ENCODE measurements at regions not wholly inside any gene's neighbourhood (a gene's known extent, or its start where the extent isn't known, plus 50 kb on each side); places are given as distances from the start of the nearest gene placed in this dataset.

- Mint-ChIP-seq H3K4me1 (ENCODE audit: low read depth) (no peaks in the 10 kb centered on the region), H3K27me3 (ENCODE audit: low read depth) (no peaks in the 10 kb centered on the region), H3K27ac (no peak overlapping the region), H3K9me3 (no peaks in the 10 kb centered on the region), H3K36me3 (ENCODE audit: low read depth) (no peaks in the 10 kb centered on the region), H3K4me3 (ENCODE audit: low read depth) (no peak overlapping the region)
- DNase-seq (ENCODE audit: low spot score): no peak
- intact Hi-C loops (cut with micrococcal nuclease): loop anchor here (1.0 to 2.0 kb wide), 2 partner anchors 412 to 793 kb away; no protein-coding TSS in a partner anchor
Measured at GRCh38 chr6:121848523-121849255, 413.2 kb downstream of the GJA1 start.

- H3K4me1 Mint-ChIP-seq (ENCODE audit: low read depth): no peaks in the 10 kb centered on the region
- no peaks in the 10 kb centered on the region for H3K27me3 Mint-ChIP-seq (ENCODE audit: low read depth)
- intact Hi-C loops (cut with micrococcal nuclease): loop anchor here (1.0 to 2.0 kb wide), 2 partner anchors 413 to 794 kb away; no protein-coding TSS in a partner anchor
- no peak overlapping the region for H3K4me3 Mint-ChIP-seq (ENCODE audit: low read depth)
- no peaks in the 10 kb centered on the region for H3K9me3 Mint-ChIP-seq
- H3K36me3 Mint-ChIP-seq (ENCODE audit: low read depth): no peaks in the 10 kb centered on the region
- no peak for DNase-seq (ENCODE audit: low spot score)
- no peak overlapping the region for H3K27ac Mint-ChIP-seq
Measured at GRCh38 chr6:121849477-121849876, 414.0 kb downstream of the GJA1 start.

- H3K4me3 Mint-ChIP-seq (ENCODE audit: low read depth): no peak overlapping the region
- DNase-seq (ENCODE audit: low spot score): no peak
- no peaks in the 10 kb centered on the region for H3K36me3 Mint-ChIP-seq (ENCODE audit: low read depth)
- no peak overlapping the region for H3K27ac Mint-ChIP-seq
- H3K4me1 Mint-ChIP-seq (ENCODE audit: low read depth): no peaks in the 10 kb centered on the region
- intact Hi-C loops (cut with micrococcal nuclease): no loop called here
- H3K27me3 Mint-ChIP-seq (ENCODE audit: low read depth): no peaks in the 10 kb centered on the region
- H3K9me3 Mint-ChIP-seq: no peaks in the 10 kb centered on the region
Measured at GRCh38 chr6:121851056-121851455, 415.6 kb downstream of the GJA1 start.

- Mint-ChIP-seq H3K36me3 (ENCODE audit: low read depth) (no peaks in the 10 kb centered on the region), H3K4me3 (ENCODE audit: low read depth) (no peak overlapping the region), H3K4me1 (ENCODE audit: low read depth) (no peaks in the 10 kb centered on the region), H3K27ac (no peak overlapping the region), H3K9me3 (no peaks in the 10 kb centered on the region), H3K27me3 (ENCODE audit: low read depth) (no peaks in the 10 kb centered on the region)
- no peak for DNase-seq (ENCODE audit: low spot score)
- intact Hi-C loops (cut with micrococcal nuclease): no loop called here
Measured at GRCh38 chr6:121853686-121854085, 418.2 kb downstream of the GJA1 start.

GRCh38 chr6:121855521-121855920 is 420.1 kb downstream of the GJA1 start:
- Mint-ChIP-seq H3K4me1 (ENCODE audit: low read depth) (no peaks in the 10 kb centered on the region), H3K27me3 (ENCODE audit: low read depth) (no peaks in the 10 kb centered on the region), H3K27ac (no peak overlapping the region), H3K36me3 (ENCODE audit: low read depth) (no peaks in the 10 kb centered on the region), H3K4me3 (ENCODE audit: low read depth) (no peak overlapping the region), H3K9me3 (no peaks in the 10 kb centered on the region)
- no peak for DNase-seq (ENCODE audit: low spot score)
- intact Hi-C loops (cut with micrococcal nuclease): no loop called here

GRCh38 chr6:121856296-121856695 is 420.9 kb downstream of the GJA1 start:
- Mint-ChIP-seq H3K9me3 (no peaks in the 10 kb centered on the region), H3K27me3 (ENCODE audit: low read depth) (no peaks in the 10 kb centered on the region), H3K27ac (no peak overlapping the region), H3K36me3 (ENCODE audit: low read depth) (no peaks in the 10 kb centered on the region), H3K4me1 (ENCODE audit: low read depth) (no peaks in the 10 kb centered on the region), H3K4me3 (ENCODE audit: low read depth) (no peak overlapping the region)
- intact Hi-C loops (cut with micrococcal nuclease): no loop called here
- DNase-seq (ENCODE audit: low spot score): no peak

GRCh38 chr6:121857551-121857950 is 422.1 kb downstream of the GJA1 start:
- DNase-seq (ENCODE audit: low spot score): no peak
- Mint-ChIP-seq H3K36me3 (ENCODE audit: low read depth) (no peaks in the 10 kb centered on the region), H3K9me3 (no peaks in the 10 kb centered on the region), H3K4me3 (ENCODE audit: low read depth) (no peak overlapping the region), H3K27me3 (ENCODE audit: low read depth) (no peaks in the 10 kb centered on the region), H3K27ac (no peak overlapping the region), H3K4me1 (ENCODE audit: low read depth) (no peaks in the 10 kb centered on the region)
- intact Hi-C loops (cut with micrococcal nuclease): no loop called here

GRCh38 chr6:121858310-121858709 is 422.9 kb downstream of the GJA1 start:
- DNase-seq (ENCODE audit: low spot score): no peak
- Mint-ChIP-seq H3K4me3 (ENCODE audit: low read depth) (no peak overlapping the region), H3K27ac (no peak overlapping the region), H3K27me3 (ENCODE audit: low read depth) (no peaks in the 10 kb centered on the region), H3K9me3 (no peaks in the 10 kb centered on the region), H3K36me3 (ENCODE audit: low read depth) (no peaks in the 10 kb centered on the region), H3K4me1 (ENCODE audit: low read depth) (no peaks in the 10 kb centered on the region)
- intact Hi-C loops (cut with micrococcal nuclease): no loop called here

GRCh38 chr6:121858986-121859385 is 423.5 kb downstream of the GJA1 start:
- no peaks in the 10 kb centered on the region for H3K36me3 Mint-ChIP-seq (ENCODE audit: low read depth)
- H3K9me3 Mint-ChIP-seq: no peaks in the 10 kb centered on the region
- intact Hi-C loops (cut with micrococcal nuclease): no loop called here
- H3K27me3 Mint-ChIP-seq (ENCODE audit: low read depth): no peaks in the 10 kb centered on the region
- DNase-seq (ENCODE audit: low spot score): no peak
- no peaks in the 10 kb centered on the region for H3K4me1 Mint-ChIP-seq (ENCODE audit: low read depth)
- H3K27ac Mint-ChIP-seq: no peak overlapping the region
- H3K4me3 Mint-ChIP-seq (ENCODE audit: low read depth): no peak overlapping the region

GRCh38 chr6:121865811-121866210 is 430.4 kb downstream of the GJA1 start:
- Mint-ChIP-seq H3K9me3 (no peaks in the 10 kb centered on the region), H3K27me3 (ENCODE audit: low read depth) (no peaks in the 10 kb centered on the region), H3K27ac (no peak overlapping the region), H3K36me3 (ENCODE audit: low read depth) (no peaks in the 10 kb centered on the region), H3K4me1 (ENCODE audit: low read depth) (no peaks in the 10 kb centered on the region), H3K4me3 (ENCODE audit: low read depth) (no peak overlapping the region)
- intact Hi-C loops (cut with micrococcal nuclease): no loop called here
- DNase-seq (ENCODE audit: low spot score): no peak

- Mint-ChIP-seq H3K36me3 (ENCODE audit: low read depth) (no peaks in the 10 kb centered on the region), H3K27me3 (ENCODE audit: low read depth) (no peaks in the 10 kb centered on the region), H3K4me1 (ENCODE audit: low read depth) (no peaks in the 10 kb centered on the region), H3K27ac (no peak overlapping the region), H3K4me3 (ENCODE audit: low read depth) (no peak overlapping the region), H3K9me3 (no peaks in the 10 kb centered on the region)
- DNase-seq (ENCODE audit: low spot score): no peak
- intact Hi-C loops (cut with micrococcal nuclease): no loop called here
Measured at GRCh38 chr6:121867095-121867494, 431.6 kb downstream of the GJA1 start.

GRCh38 chr6:121868206-121868605 is 432.8 kb downstream of the GJA1 start:
- no peak overlapping the region for H3K4me3 Mint-ChIP-seq (ENCODE audit: low read depth)
- H3K4me1 Mint-ChIP-seq (ENCODE audit: low read depth): no peaks in the 10 kb centered on the region
- DNase-seq (ENCODE audit: low spot score): no peak
- H3K27me3 Mint-ChIP-seq (ENCODE audit: low read depth): no peaks in the 10 kb centered on the region
- no peak overlapping the region for H3K27ac Mint-ChIP-seq
- no peaks in the 10 kb centered on the region for H3K36me3 Mint-ChIP-seq (ENCODE audit: low read depth)
- intact Hi-C loops (cut with micrococcal nuclease): no loop called here
- no peaks in the 10 kb centered on the region for H3K9me3 Mint-ChIP-seq

- H3K9me3 Mint-ChIP-seq: no peaks in the 10 kb centered on the region
- no peak overlapping the region for H3K27ac Mint-ChIP-seq
- no peak for DNase-seq (ENCODE audit: low spot score)
- H3K36me3 Mint-ChIP-seq (ENCODE audit: low read depth): no peaks in the 10 kb centered on the region
- no peaks in the 10 kb centered on the region for H3K27me3 Mint-ChIP-seq (ENCODE audit: low read depth)
- intact Hi-C loops (cut with micrococcal nuclease): no loop called here
- H3K4me1 Mint-ChIP-seq (ENCODE audit: low read depth): no peaks in the 10 kb centered on the region
- H3K4me3 Mint-ChIP-seq (ENCODE audit: low read depth): no peak overlapping the region
Measured at GRCh38 chr6:121873595-121873994, 438.1 kb downstream of the GJA1 start.

- intact Hi-C loops (cut with micrococcal nuclease): no loop called here
- no peaks in the 10 kb centered on the region for H3K4me1 Mint-ChIP-seq (ENCODE audit: low read depth)
Measured at GRCh38 chr6:121876721-121877120, 441.3 kb downstream of the GJA1 start.

More at GRCh38 chr6:121876721-121877120, 441.3 kb downstream of the GJA1 start:
- H3K27ac Mint-ChIP-seq: no peak overlapping the region
- no peaks in the 10 kb centered on the region for H3K36me3 Mint-ChIP-seq (ENCODE audit: low read depth)
- H3K4me3 Mint-ChIP-seq (ENCODE audit: low read depth): no peak overlapping the region
- DNase-seq (ENCODE audit: low spot score): no peak
- no peaks in the 10 kb centered on the region for H3K9me3 Mint-ChIP-seq
- no peaks in the 10 kb centered on the region for H3K27me3 Mint-ChIP-seq (ENCODE audit: low read depth)

Measured in activated T-helper 2 cell treated with anti-CD3 and anti-CD28 coated beads, Interferon-gamma antibody, Interleukin-2, Interleukin-4, amounts not matched to agents 10 μg/mL and 5 μg/mL and 100 μg/mL, durations not matched to agents 14 hours and 24 hours and 36 hours (primary cell).